ENCODE measurements at regions not wholly inside any gene's neighbourhood (a gene's known extent, or its start where the extent isn't known, plus 50 kb on each side); places are given as distances from the start of the nearest gene placed in this dataset.

- H3K4me3 Mint-ChIP-seq, result no peak overlapping the region
- peaks cover 5% of the 10 kb centered on the region for H3K27me3 Mint-ChIP-seq
- H3K36me3 Mint-ChIP-seq, result no peaks in the 10 kb centered on the region
- no peaks in the 10 kb centered on the region for H3K9me3 Mint-ChIP-seq (ENCODE audit: low read depth)
- H3K27ac Mint-ChIP-seq, result no peak overlapping the region
- H3K4me1 Mint-ChIP-seq (ENCODE audit: low read depth), result no peaks in the 10 kb centered on the region
These were observed 279.0 kb downstream of the GRIN2B start for GRCh38 chr12:13702381-13702780.

- no peaks in the 10 kb centered on the region for H3K36me3 Mint-ChIP-seq
These were observed 279.9 kb downstream of the GRIN2B start for GRCh38 chr12:13701502-13701901.

GRCh38 chr12:13697973-13698372 is 283.4 kb downstream of the GRIN2B start:
- Mint-ChIP-seq H3K9me3 (ENCODE audit: low read depth) (no peaks in the 10 kb centered on the region), H3K4me1 (ENCODE audit: low read depth) (no peaks in the 10 kb centered on the region), H3K36me3 (no peaks in the 10 kb centered on the region), H3K27ac (no peak overlapping the region), H3K4me3 (no peak overlapping the region), H3K27me3 (peaks cover 8% of the 10 kb centered on the region)

More at GRCh38 chr12:13701502-13701901, 279.9 kb downstream of the GRIN2B start:
- no peak overlapping the region for H3K27ac Mint-ChIP-seq
- H3K9me3 Mint-ChIP-seq (ENCODE audit: low read depth), result no peaks in the 10 kb centered on the region
- H3K4me1 Mint-ChIP-seq (ENCODE audit: low read depth), result no peaks in the 10 kb centered on the region
- peaks cover 4% of the 10 kb centered on the region for H3K27me3 Mint-ChIP-seq
- H3K4me3 Mint-ChIP-seq, result no peak overlapping the region

GRCh38 chr12:13695781-13696180 is 285.6 kb downstream of the GRIN2B start:
- Mint-ChIP-seq H3K36me3 (no peaks in the 10 kb centered on the region), H3K4me1 (ENCODE audit: low read depth) (no peaks in the 10 kb centered on the region), H3K9me3 (ENCODE audit: low read depth) (no peaks in the 10 kb centered on the region), H3K27me3 (peaks cover 10% of the 10 kb centered on the region), H3K27ac (no peak overlapping the region), H3K4me3 (no peak overlapping the region)

GRCh38 chr12:13692332-13692731 is 289.1 kb downstream of the GRIN2B start:
- no peak overlapping the region for H3K4me3 Mint-ChIP-seq

GRCh38 chr12:13691598-13691997 is 289.8 kb downstream of the GRIN2B start:
- Mint-ChIP-seq H3K4me3 (no peak overlapping the region), H3K9me3 (ENCODE audit: low read depth) (peaks cover 4% of the 10 kb centered on the region), H3K27me3 (peaks cover 11% of the 10 kb centered on the region), H3K36me3 (no peaks in the 10 kb centered on the region), H3K27ac (no peak overlapping the region), H3K4me1 (ENCODE audit: low read depth) (no peaks in the 10 kb centered on the region)

More at GRCh38 chr12:13692332-13692731, 289.1 kb downstream of the GRIN2B start:
- peaks cover 12% of the 10 kb centered on the region for H3K27me3 Mint-ChIP-seq
- no peaks in the 10 kb centered on the region for H3K36me3 Mint-ChIP-seq
- no peak overlapping the region for H3K27ac Mint-ChIP-seq
- H3K4me1 Mint-ChIP-seq (ENCODE audit: low read depth), result no peaks in the 10 kb centered on the region
- peaks cover 4% of the 10 kb centered on the region for H3K9me3 Mint-ChIP-seq (ENCODE audit: low read depth)

- no peak overlapping the region for H3K4me3 Mint-ChIP-seq
- peaks cover 4% of the 10 kb centered on the region for H3K9me3 Mint-ChIP-seq (ENCODE audit: low read depth)
- H3K36me3 Mint-ChIP-seq, result no peaks in the 10 kb centered on the region
- H3K27ac Mint-ChIP-seq, result no peak overlapping the region
- no peaks in the 10 kb centered on the region for H3K4me1 Mint-ChIP-seq (ENCODE audit: low read depth)
- peaks cover 6% of the 10 kb centered on the region for H3K27me3 Mint-ChIP-seq
These were observed 293.8 kb downstream of the GRIN2B start for GRCh38 chr12:13687633-13688032.

- no peaks in the 10 kb centered on the region for H3K36me3 Mint-ChIP-seq
- no peaks in the 10 kb centered on the region for H3K4me1 Mint-ChIP-seq (ENCODE audit: low read depth)
- H3K4me3 Mint-ChIP-seq, result no peak overlapping the region
- peaks cover 5% of the 10 kb centered on the region for H3K27me3 Mint-ChIP-seq
- H3K9me3 Mint-ChIP-seq (ENCODE audit: low read depth), result peaks cover 4% of the 10 kb centered on the region
- H3K27ac Mint-ChIP-seq, result no peak overlapping the region
These were observed 295.1 kb downstream of the GRIN2B start for GRCh38 chr12:13686260-13686659.

GRCh38 chr12:13680916-13681315 is 300.5 kb downstream of the GRIN2B start:
- H3K27me3 Mint-ChIP-seq, result peaks cover 8% of the 10 kb centered on the region
- H3K9me3 Mint-ChIP-seq (ENCODE audit: low read depth), result no peaks in the 10 kb centered on the region
- no peaks in the 10 kb centered on the region for H3K36me3 Mint-ChIP-seq
- no peak overlapping the region for H3K27ac Mint-ChIP-seq
- no peaks in the 10 kb centered on the region for H3K4me1 Mint-ChIP-seq (ENCODE audit: low read depth)
- no peak overlapping the region for H3K4me3 Mint-ChIP-seq

- Mint-ChIP-seq H3K4me1 (ENCODE audit: low read depth) (no peaks in the 10 kb centered on the region), H3K27ac (no peak overlapping the region), H3K4me3 (no peak overlapping the region), H3K36me3 (no peaks in the 10 kb centered on the region), H3K27me3 (peaks cover 14% of the 10 kb centered on the region), H3K9me3 (ENCODE audit: low read depth) (no peaks in the 10 kb centered on the region)
These were observed 304.5 kb downstream of the GRIN2B start for GRCh38 chr12:13676880-13677279.

GRCh38 chr12:13670285-13670866 is 311.0 kb downstream of the GRIN2B start:
- no peak overlapping the region for H3K4me3 Mint-ChIP-seq
- H3K4me1 Mint-ChIP-seq (ENCODE audit: low read depth), result no peaks in the 10 kb centered on the region
- peaks cover 7% of the 10 kb centered on the region for H3K27me3 Mint-ChIP-seq
- H3K27ac Mint-ChIP-seq, result no peak overlapping the region
- H3K36me3 Mint-ChIP-seq, result no peaks in the 10 kb centered on the region
- H3K9me3 Mint-ChIP-seq (ENCODE audit: low read depth), result no peaks in the 10 kb centered on the region

GRCh38 chr12:13668880-13669279 is 312.5 kb downstream of the GRIN2B start:
- no peak overlapping the region for H3K4me3 Mint-ChIP-seq

GRCh38 chr12:13666806-13667205 is 314.6 kb downstream of the GRIN2B start:
- H3K4me3 Mint-ChIP-seq, result no peak overlapping the region
- H3K4me1 Mint-ChIP-seq (ENCODE audit: low read depth), result no peaks in the 10 kb centered on the region
- H3K36me3 Mint-ChIP-seq, result no peaks in the 10 kb centered on the region
- H3K27ac Mint-ChIP-seq, result no peak overlapping the region
- peaks cover 3% of the 10 kb centered on the region for H3K27me3 Mint-ChIP-seq
- H3K9me3 Mint-ChIP-seq (ENCODE audit: low read depth), result no peaks in the 10 kb centered on the region

More at GRCh38 chr12:13668880-13669279, 312.5 kb downstream of the GRIN2B start:
- H3K9me3 Mint-ChIP-seq (ENCODE audit: low read depth), result no peaks in the 10 kb centered on the region
- no peaks in the 10 kb centered on the region for H3K4me1 Mint-ChIP-seq (ENCODE audit: low read depth)
- H3K36me3 Mint-ChIP-seq, result no peaks in the 10 kb centered on the region
- no peak overlapping the region for H3K27ac Mint-ChIP-seq
- H3K27me3 Mint-ChIP-seq, result peaks cover 9% of the 10 kb centered on the region

- Mint-ChIP-seq H3K4me3 (no peak overlapping the region), H3K9me3 (ENCODE audit: low read depth) (no peaks in the 10 kb centered on the region), H3K27ac (no peak overlapping the region), H3K4me1 (ENCODE audit: low read depth) (no peaks in the 10 kb centered on the region), H3K36me3 (no peaks in the 10 kb centered on the region), H3K27me3 (peaks cover 2% of the 10 kb centered on the region)
These were observed 320.2 kb downstream of the GRIN2B start for GRCh38 chr12:13661005-13661887.

- Mint-ChIP-seq H3K4me3 (no peak overlapping the region), H3K36me3 (no peaks in the 10 kb centered on the region), H3K27ac (no peak overlapping the region), H3K9me3 (ENCODE audit: low read depth) (no peaks in the 10 kb centered on the region), H3K4me1 (ENCODE audit: low read depth) (no peaks in the 10 kb centered on the region), H3K27me3 (peaks cover 3% of the 10 kb centered on the region)
These were observed 326.9 kb downstream of the GRIN2B start for GRCh38 chr12:13654456-13654855.
